ENCODE measurements at regions not wholly inside any gene's neighbourhood (a gene's known extent, or its start where the extent isn't known, plus 50 kb on each side); places are given as distances from the start of the nearest gene placed in this dataset.
"Not testable (repeated sequence)": the region's sequence is repeated elsewhere in the genome, so short reads cannot be mapped to it uniquely, and the experiment has no call there.

- DNase-seq (ENCODE audit: low read depth) = no peak
- H3K4me3 ChIP-seq (ENCODE audit: low read depth, low read length) = no peak overlapping the region
- no peak for TF ChIP-seq CTCF (IDR thresholded peaks at IDR 0.05; ENCODE audit: low read depth, low read length, missing control alignments)
Observed at GRCh38 chr3:160047876-160048275, 59.2 kb downstream of the IL12A start.

GRCh38 chr3:160049038-160049437 lies 60.4 kb downstream of the IL12A start:
- no peak overlapping the region for H3K4me3 ChIP-seq (ENCODE audit: low read depth, low read length)
- TF ChIP-seq CTCF (IDR thresholded peaks at IDR 0.05; ENCODE audit: low read depth, low read length, missing control alignments) = no peak
- no peak for DNase-seq (ENCODE audit: low read depth)

GRCh38 chr3:160049565-160049964 lies 60.9 kb downstream of the IL12A start:
- no peak for TF ChIP-seq CTCF (IDR thresholded peaks at IDR 0.05; ENCODE audit: low read depth, low read length, missing control alignments)
- DNase-seq (ENCODE audit: low read depth) = no peak
- H3K4me3 ChIP-seq (ENCODE audit: low read depth, low read length) = no peak overlapping the region

- TF ChIP-seq CTCF (IDR thresholded peaks at IDR 0.05; ENCODE audit: low read depth, low read length, missing control alignments) = no peak
- DNase-seq (ENCODE audit: low read depth) = no peak
- no peak overlapping the region for H3K4me3 ChIP-seq (ENCODE audit: low read depth, low read length)
Observed at GRCh38 chr3:160049988-160050387, 61.4 kb downstream of the IL12A start.

GRCh38 chr3:160052385-160053047 lies 63.9 kb downstream of the IL12A start:
- no peak overlapping the region for H3K4me3 ChIP-seq (ENCODE audit: low read depth, low read length)
- no peak for TF ChIP-seq CTCF (IDR thresholded peaks at IDR 0.05; ENCODE audit: low read depth, low read length, missing control alignments)
- no peak for DNase-seq (ENCODE audit: low read depth)

GRCh38 chr3:160053048-160053391 lies 64.4 kb downstream of the IL12A start:
- no peak for DNase-seq (ENCODE audit: low read depth)
- no peak overlapping the region for H3K4me3 ChIP-seq (ENCODE audit: low read depth, low read length)
- no peak for TF ChIP-seq CTCF (IDR thresholded peaks at IDR 0.05; ENCODE audit: low read depth, low read length, missing control alignments)

GRCh38 chr3:160054862-160055261 lies 66.2 kb downstream of the IL12A start:
- DNase-seq (ENCODE audit: low read depth); H3K4me3 ChIP-seq (ENCODE audit: low read depth, low read length): not testable (repeated sequence)
